HCT116 (cell line): ENCODE measurements at regions not wholly inside any gene's neighbourhood (a gene's known extent, or its start where the extent isn't known, plus 50 kb on each side); places are given as distances from the start of the nearest gene placed in this dataset.

Experiments used
- ATAC-seq: fragments of 200-7000 bp; cut with Tn5 transposase; 2 replicates; pipeline ENCODE4 v1.9.1; 2020; ENCODE audit warnings: mild to moderate bottlenecking, moderate library complexity
- BruUV-seq: library from RNA; stranded (reverse); fragments of 400-500 nt; replicated peaks from 2 replicates; lab custom pipeline; 2021; lab: Mats Ljungman, UMichigan
- CTCF ChIA-PET: fragments of 300-600 bp; sonication (Branson Sonifier 250); formaldehyde crosslinking; loops from one replicate; lab custom pipeline; 2021; ENCODE audit warnings: antibody characterized with exemption; lab: Charles Lee
- POLR2A ChIA-PET: fragments of 300-600, 350-600 bp; sonication (Branson Sonifier 250); formaldehyde crosslinking; loops from one replicate; lab custom pipeline; 2021; ENCODE audit warnings: antibody characterized with exemption; lab: Charles Lee
- RAD21 ChIA-PET, 2 experiments: fragments of 300-600 bp; sonication (Branson Sonifier 250); formaldehyde crosslinking; loops; one replicate each; lab custom pipeline; 2023; ENCODE audit warnings: low total read pairs in 2 of 2; ENCODE audit not compliant: uncharacterized antibody in 2 of 2, unreplicated experiment in 2 of 2, low non-redundant PET in 1 of 2; lab: Charles Lee
- DNase-seq: peaks from one replicate; pipeline ENCODE4 v3.0.0-alpha.2; 2010; ENCODE audit warnings: low read depth, low spot score
- H2AFZ ChIP-seq: fragments of 200-600 bp; shearing (Covaris generic), sonication (generic); 2 replicates; pipeline ENCODE4 v1.6.1; 2017; ENCODE audit warnings: low read depth, mixed run types, mixed read lengths, antibody characterized with exemption, low read length; ENCODE audit not compliant: poor library complexity, severe bottlenecking
- H3K27ac ChIP-seq: 2 replicates; pipeline ENCODE4 v1.5.1; 2012; ENCODE audit warnings: low read depth, low read length
- H3K27me3 ChIP-seq: fragments of 200-600 bp; sonication (generic); 2 replicates; pipeline ENCODE4 v1.6.1; 2016; ENCODE audit warnings: mixed run types, low read length, mixed read lengths; ENCODE audit not compliant: insufficient read depth
- H3K36me3 ChIP-seq, 2 experiments: fragments of 200-500 bp in 1 of 2; fragments of 200-600 bp in 1 of 2; sonication (Bioruptor generic) in 1 of 2; sonication (generic) in 1 of 2; 2 replicates each; pipeline versions ENCODE4 v1.5.1 to v1.6.1; 2014 to 2016; ENCODE audit warnings: low read length in 2 of 2, inconsistent platforms in 1 of 2, mixed read lengths in 1 of 2, mixed run types in 1 of 2; ENCODE audit not compliant: insufficient read depth in 2 of 2, control insufficient read depth in 1 of 2
- H3K4me1 ChIP-seq, 2 experiments: fragments of 200-600 bp in 1 of 2; sonication (generic) in 1 of 2; 2 replicates each; pipeline versions ENCODE4 v1.5.1 to v1.6.1; 2012 to 2017; ENCODE audit warnings: low read length in 2 of 2, inconsistent platforms in 1 of 2, mild to moderate bottlenecking in 1 of 2, mixed read lengths in 1 of 2, mixed run types in 1 of 2, moderate library complexity in 1 of 2; ENCODE audit not compliant: insufficient read depth in 2 of 2, control insufficient read depth in 1 of 2
- H3K4me2 ChIP-seq: fragments of 200-600 bp; sonication (generic); 2 replicates; pipeline ENCODE4 v1.6.1; 2017; ENCODE audit warnings: mixed run types, low read length, mixed read lengths
- H3K4me3 ChIP-seq, 2 experiments: fragments of 200-600 bp in 1 of 2; sonication (generic) in 1 of 2; replicated peaks in 1 of 2; 2 replicates each; pipeline ENCODE4 v1.5.1; 2011 to 2016; ENCODE audit warnings: low read length in 2 of 2, control low read depth in 1 of 2, low read depth in 1 of 2, mild to moderate bottlenecking in 1 of 2, mixed read lengths in 1 of 2, mixed run types in 1 of 2
- H3K79me2 ChIP-seq: fragments of 200-600 bp; sonication (generic); 2 replicates; pipeline ENCODE4 v1.6.1; 2017; ENCODE audit warnings: mild to moderate bottlenecking, mixed run types, low read length, moderate library complexity, mixed read lengths; ENCODE audit not compliant: insufficient read depth
- H3K9ac ChIP-seq: fragments of 200-600 bp; sonication (generic); 2 replicates; pipeline ENCODE4 v1.6.1; 2016; ENCODE audit warnings: low read length, mixed read lengths
- H3K9me2 ChIP-seq: fragments of 200-600 bp; sonication (generic), shearing (Covaris generic); 2 replicates; pipeline ENCODE4 v1.6.1; 2017; ENCODE audit warnings: mixed run types, mild to moderate bottlenecking, moderate library complexity; ENCODE audit not compliant: insufficient read depth
- H3K9me3 ChIP-seq, 2 experiments: fragments of 200-500 bp in 1 of 2; fragments of 200-600 bp in 1 of 2; sonication (Bioruptor generic) in 1 of 2; sonication (generic) in 1 of 2; 2 replicates each; pipeline ENCODE4 v1.6.1; 2014 to 2017; ENCODE audit warnings: low read length in 2 of 2, mixed read lengths in 2 of 2, inconsistent platforms in 1 of 2, low read depth in 1 of 2, mild to moderate bottlenecking in 1 of 2, mixed run types in 1 of 2, moderate library complexity in 1 of 2; ENCODE audit not compliant: control insufficient read depth in 1 of 2, insufficient read depth in 1 of 2
- H4K20me1 ChIP-seq: fragments of 200-600 bp; sonication (generic), shearing (Covaris generic); 2 replicates; pipeline ENCODE4 v1.6.1; 2017; ENCODE audit warnings: mixed run types, mild to moderate bottlenecking, moderate library complexity; ENCODE audit not compliant: insufficient read depth
- CEBPB ChIP-seq: IDR thresholded peaks from 2 replicates; pipeline ENCODE4 v1.6.1; 2012; ENCODE audit warnings: low read depth
- EZH2 ChIP-seq: fragments of 200-600 bp; sonication (generic); IDR thresholded peaks from 2 replicates; pipeline ENCODE4 v1.6.1; 2017; ENCODE audit warnings: antibody characterized with exemption, mixed run types
- FOSL1 ChIP-seq: IDR thresholded peaks from 2 replicates; pipeline ENCODE4 v1.6.1; 2012; ENCODE audit warnings: low read depth
- JUND ChIP-seq: IDR thresholded peaks from 2 replicates; pipeline ENCODE4 v1.6.1; 2012
- MAX ChIP-seq: IDR thresholded peaks from 2 replicates; pipeline ENCODE4 v1.6.1; 2012
- RAD21 ChIP-seq: IDR thresholded peaks from 2 replicates; pipeline ENCODE4 v1.6.1; 2012; ENCODE audit warnings: low read depth, mild to moderate bottlenecking
- REST ChIP-seq: IDR thresholded peaks from 2 replicates; pipeline ENCODE4 v1.6.1; 2012; ENCODE audit warnings: low read depth
- SIN3A ChIP-seq: IDR thresholded peaks from 2 replicates; pipeline ENCODE4 v1.6.1; 2012; ENCODE audit warnings: low read depth
- YY1 ChIP-seq: IDR thresholded peaks from 2 replicates; pipeline ENCODE4 v1.6.1; 2011; ENCODE audit warnings: low read length, low read depth, moderate library complexity, mild to moderate bottlenecking; ENCODE audit not compliant: insufficient replicate concordance; ENCODE audit errors: extremely low read depth
- ZBTB33 ChIP-seq: IDR thresholded peaks from 2 replicates; pipeline ENCODE4 v1.6.1; 2011; ENCODE audit warnings: mild to moderate bottlenecking, low read length, moderate library complexity; ENCODE audit not compliant: insufficient replicate concordance; ENCODE audit errors: extremely low read depth
- ZNF274 ChIP-seq: fragments of 200-500 bp; sonication (Bioruptor generic); IDR thresholded peaks from 2 replicates; pipeline ENCODE4 v1.6.1; 2014; ENCODE audit warnings: mild to moderate bottlenecking, low read depth, low read length, inconsistent platforms
- intact Hi-C: fragments of 100-400 bp; cut with micrococcal nuclease; formaldehyde crosslinking; loops from 2 replicates; pipeline ENCODE4 v1.10.0; 2022

- Histone ChIP-seq H3K9ac (no peak overlapping the region), H3K4me2 (no peak overlapping the region), H3K4me1 (no peaks in the 10 kb centered on the region), H3K27ac (no peak overlapping the region), H3K79me2 (no peaks in the 10 kb centered on the region), H3K9me3 (no peaks in the 10 kb centered on the region), H4K20me1 (no peaks in the 10 kb centered on the region), H3K4me3 (no peak overlapping the region), H3K27me3 (peaks cover 25% of the 10 kb centered on the region), H3K9me2 (no peaks in the 10 kb centered on the region), H3K36me3 (no peaks in the 10 kb centered on the region)
- RAD21 ChIA-PET = no interaction called here
- DNase-seq (no peak), ATAC-seq (no peak)
- intact Hi-C loops = no loop called here
- CTCF ChIA-PET = no interaction called here
- BruUV-seq = no TSS peak
- TF ChIP-seq SIN3A (no peak), FOSL1 (no peak), REST (no peak), CEBPB (no peak), YY1 (no peak), JUND (no peak), RAD21 (no peak), ZBTB33 (no peak), MAX (no peak), ZNF274 (no peak), EZH2 (no peak)
- TF ChIP-seq, all 23 proteins: peak for 0
- POLR2A ChIA-PET = no interaction called here
- H2AFZ ChIP-seq = no peak overlapping the region
These were observed 297.7 kb upstream of the RAB6C start for GRCh38 chr2:129681788-129682187.
